Neutrophil (primary cell): ENCODE measurements at regions not wholly inside any gene's neighbourhood (a gene's known extent, or its start where the extent isn't known, plus 50 kb on each side); places are given as distances from the start of the nearest gene placed in this dataset.

ENCODE experiments used
- H3K27ac ChIP-seq: fragments of 200-600 bp; sonication (generic); 2 replicates; pipeline ENCODE4 v1.5.1; 2016; ENCODE audit warnings: mild to moderate bottlenecking, moderate library complexity
- H3K27me3 ChIP-seq: fragments of 200-600 bp; sonication (generic); 2 replicates; pipeline ENCODE4 v1.6.0; 2016; ENCODE audit warnings: mild to moderate bottlenecking
- H3K36me3 ChIP-seq: fragments of 200-600 bp; sonication (generic); 2 replicates; pipeline ENCODE4 v1.5.1; 2017
- H3K4me1 ChIP-seq, 2 experiments: fragments of 200-600 bp in 1 of 2; sonication (generic) in 1 of 2; 1 replicate in 1 of 2; 2 replicates in 1 of 2; pipeline versions ENCODE4 v1.5.1 to v1.6.1; 2013 to 2016; ENCODE audit warnings: low read depth in 1 of 2, low read length in 1 of 2, mild to moderate bottlenecking in 1 of 2, moderate library complexity in 1 of 2; ENCODE audit not compliant: control insufficient read depth in 1 of 2, insufficient read depth in 1 of 2
- H3K4me3 ChIP-seq, 2 experiments: fragments of 200-600 bp in 1 of 2; sonication (generic) in 1 of 2; 1 replicate in 1 of 2; 2 replicates in 1 of 2; pipeline ENCODE4 v1.5.1; 2013 to 2016; ENCODE audit warnings: low read depth in 1 of 2, low read length in 1 of 2, mild to moderate bottlenecking in 1 of 2, moderate library complexity in 1 of 2
- H3K9me3 ChIP-seq: fragments of 200-600 bp; sonication (generic); 2 replicates; pipeline ENCODE4 v1.5.1; 2016
- CTCF ChIP-seq: fragments of 200-600 bp; sonication (generic); IDR thresholded peaks from 2 replicates; pipeline ENCODE4 v1.5.1; 2016; ENCODE audit warnings: antibody characterized with exemption

- TF ChIP-seq CTCF, result no peak
- Histone ChIP-seq H3K27me3 (peaks cover 15% of the 10 kb centered on the region), H3K4me1 (no peaks in the 10 kb centered on the region), H3K9me3 (no peaks in the 10 kb centered on the region), H3K4me3 (no peak overlapping the region), H3K36me3 (no peaks in the 10 kb centered on the region), H3K27ac (no peak overlapping the region)
Measured at GRCh38 chr16:66120656-66121055, 245.8 kb upstream of the CDH5 start.

GRCh38 chr16:66116163-66117002 lies 250.1 kb upstream of the CDH5 start:
- no peak for TF ChIP-seq CTCF

GRCh38 chr16:66115373-66115772 lies 251.1 kb upstream of the CDH5 start:
- Histone ChIP-seq H3K9me3 (no peaks in the 10 kb centered on the region), H3K4me1 (no peaks in the 10 kb centered on the region), H3K27ac (no peak overlapping the region), H3K36me3 (no peaks in the 10 kb centered on the region), H3K4me3 (no peak overlapping the region), H3K27me3 (peaks cover 17% of the 10 kb centered on the region)
- TF ChIP-seq CTCF, result no peak

More at GRCh38 chr16:66116163-66117002, 250.1 kb upstream of the CDH5 start:
- Histone ChIP-seq H3K27me3 (peaks cover 12% of the 10 kb centered on the region), H3K4me1 (no peaks in the 10 kb centered on the region), H3K27ac (no peak overlapping the region), H3K36me3 (no peaks in the 10 kb centered on the region), H3K4me3 (no peak overlapping the region), H3K9me3 (no peaks in the 10 kb centered on the region)

GRCh38 chr16:66113223-66113622 lies 253.3 kb upstream of the CDH5 start:
- Histone ChIP-seq H3K4me3 (no peak overlapping the region), H3K4me1 (no peaks in the 10 kb centered on the region), H3K36me3 (no peaks in the 10 kb centered on the region), H3K27ac (no peak overlapping the region), H3K27me3 (peaks cover 13% of the 10 kb centered on the region), H3K9me3 (no peaks in the 10 kb centered on the region)
- no peak for TF ChIP-seq CTCF

- Histone ChIP-seq H3K27ac (no peak overlapping the region), H3K4me3 (no peak overlapping the region), H3K36me3 (no peaks in the 10 kb centered on the region), H3K27me3 (peaks cover 13% of the 10 kb centered on the region), H3K4me1 (no peaks in the 10 kb centered on the region), H3K9me3 (no peaks in the 10 kb centered on the region)
- no peak for TF ChIP-seq CTCF
Measured at GRCh38 chr16:66109677-66110076, 256.8 kb upstream of the CDH5 start.
